ENCODE measurements at regions not wholly inside any gene's neighbourhood (a gene's known extent, or its start where the extent isn't known, plus 50 kb on each side); places are given as distances from the start of the nearest gene placed in this dataset.

GRCh38 chr6:105745464-105746129 is 340.5 kb upstream of the PRDM1 start:
- H3K27ac ChIP-seq (ENCODE audit: extremely low read depth, low read depth, low read length), result no peak overlapping the region
- CTCF ChIA-PET, result no interaction called here
- POLR2A ChIA-PET, result no interaction called here
- no peaks in the 10 kb centered on the region for H3K9me3 ChIP-seq (ENCODE audit: control insufficient read depth, insufficient read depth, low read depth, low read length)
- no peak overlapping the region for H3K4me3 ChIP-seq (ENCODE audit: low read depth, low read length)
- no peaks in the 10 kb centered on the region for H3K4me1 ChIP-seq (ENCODE audit: control insufficient read depth, insufficient read depth, low read length)
- H3K36me3 ChIP-seq (ENCODE audit: control insufficient read depth in 2 of 2, insufficient read depth in 1 of 2, low read length in 2 of 2), result no peaks in the 10 kb centered on the region
- TF ChIP-seq, protein P1, sequence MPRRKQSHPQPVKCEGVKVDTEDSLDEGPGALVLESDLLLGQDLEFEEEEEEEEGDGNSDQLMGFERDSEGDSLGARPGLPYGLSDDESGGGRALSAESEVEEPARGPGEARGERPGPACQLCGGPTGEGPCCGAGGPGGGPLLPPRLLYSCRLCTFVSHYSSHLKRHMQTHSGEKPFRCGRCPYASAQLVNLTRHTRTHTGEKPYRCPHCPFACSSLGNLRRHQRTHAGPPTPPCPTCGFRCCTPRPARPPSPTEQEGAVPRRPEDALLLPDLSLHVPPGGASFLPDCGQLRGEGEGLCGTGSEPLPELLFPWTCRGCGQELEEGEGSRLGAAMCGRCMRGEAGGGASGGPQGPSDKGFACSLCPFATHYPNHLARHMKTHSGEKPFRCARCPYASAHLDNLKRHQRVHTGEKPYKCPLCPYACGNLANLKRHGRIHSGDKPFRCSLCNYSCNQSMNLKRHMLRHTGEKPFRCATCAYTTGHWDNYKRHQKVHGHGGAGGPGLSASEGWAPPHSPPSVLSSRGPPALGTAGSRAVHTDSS (tag by site-specific recombination; IDR thresholded peaks at IDR 0.05), result no peak
- no peak for TF ChIP-seq ZNF302 (tag by site-specific recombination; IDR thresholded peaks at IDR 0.05; ENCODE audit: low read depth)
- no peak for TF ChIP-seq ZNF585B (tag by site-specific recombination; IDR thresholded peaks at IDR 0.05)
- TF ChIP-seq, protein P2, sequence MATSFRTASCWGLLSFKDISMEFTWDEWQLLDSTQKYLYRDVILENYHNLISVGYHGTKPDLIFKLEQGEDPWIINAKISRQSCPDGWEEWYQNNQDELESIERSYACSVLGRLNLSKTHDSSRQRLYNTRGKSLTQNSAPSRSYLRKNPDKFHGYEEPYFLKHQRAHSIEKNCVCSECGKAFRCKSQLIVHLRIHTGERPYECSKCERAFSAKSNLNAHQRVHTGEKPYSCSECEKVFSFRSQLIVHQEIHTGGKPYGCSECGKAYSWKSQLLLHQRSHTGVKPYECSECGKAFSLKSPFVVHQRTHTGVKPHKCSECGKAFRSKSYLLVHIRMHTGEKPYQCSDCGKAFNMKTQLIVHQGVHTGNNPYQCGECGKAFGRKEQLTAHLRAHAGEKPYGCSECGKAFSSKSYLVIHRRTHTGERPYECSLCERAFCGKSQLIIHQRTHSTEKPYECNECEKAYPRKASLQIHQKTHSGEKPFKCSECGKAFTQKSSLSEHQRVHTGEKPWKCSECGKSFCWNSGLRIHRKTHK (tag by site-specific recombination; IDR thresholded peaks at IDR 0.05), result no peak
- TF ChIP-seq YY1 (tag by site-specific recombination; IDR thresholded peaks at IDR 0.05), result no peak
- no peak for TF ChIP-seq YY2 (tag by site-specific recombination; IDR thresholded peaks at IDR 0.05)
- TF ChIP-seq, protein P3, sequence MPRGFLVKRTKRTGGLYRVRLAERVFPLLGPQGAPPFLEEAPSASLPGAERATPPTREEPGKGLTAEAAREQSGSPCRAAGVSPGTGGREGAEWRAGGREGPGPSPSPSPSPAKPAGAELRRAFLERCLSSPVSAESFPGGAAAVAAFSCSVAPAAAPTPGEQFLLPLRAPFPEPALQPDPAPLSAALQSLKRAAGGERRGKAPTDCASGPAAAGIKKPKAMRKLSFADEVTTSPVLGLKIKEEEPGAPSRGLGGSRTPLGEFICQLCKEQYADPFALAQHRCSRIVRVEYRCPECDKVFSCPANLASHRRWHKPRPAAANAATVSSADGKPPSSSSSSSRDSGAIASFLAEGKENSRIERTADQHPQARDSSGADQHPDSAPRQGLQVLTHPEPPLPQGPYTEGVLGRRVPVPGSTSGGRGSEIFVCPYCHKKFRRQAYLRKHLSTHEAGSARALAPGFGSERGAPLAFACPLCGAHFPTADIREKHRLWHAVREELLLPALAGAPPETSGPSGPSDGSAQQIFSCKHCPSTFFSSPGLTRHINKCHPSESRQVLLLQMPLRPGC (tag by site-specific recombination; IDR thresholded peaks at IDR 0.05), result no peak
- TF ChIP-seq ZNF48 (tag by site-specific recombination; IDR thresholded peaks at IDR 0.05), result no peak

DNA sequence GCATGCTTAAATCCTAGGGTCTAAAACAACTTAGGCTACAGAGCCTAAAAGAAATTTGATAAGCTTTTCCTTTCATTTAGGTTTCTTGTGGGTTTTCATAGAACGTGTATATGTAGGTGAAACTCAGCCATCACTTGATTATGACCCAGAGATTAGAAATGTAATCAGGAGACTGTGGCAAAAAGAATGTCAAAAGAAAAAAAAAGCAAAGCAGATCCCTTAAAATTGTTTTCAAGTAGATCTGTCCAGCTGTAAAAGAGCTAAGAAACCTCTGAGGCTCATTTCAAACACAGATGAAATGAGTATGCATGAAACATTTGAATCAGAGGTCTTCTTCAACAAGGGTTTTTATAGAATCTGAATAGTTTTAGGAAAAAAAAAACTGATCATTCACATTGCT is 341.3 kb upstream of the PRDM1 start:
- Histone ChIP-seq H3K27ac (ENCODE audit: extremely low read depth, low read depth, low read length) (no peak overlapping the region), H3K36me3 (ENCODE audit: control insufficient read depth in 2 of 2, insufficient read depth in 1 of 2, low read length in 2 of 2) (no peaks in the 10 kb centered on the region), H3K9me3 (ENCODE audit: control insufficient read depth, insufficient read depth, low read depth, low read length) (no peaks in the 10 kb centered on the region), H3K4me3 (ENCODE audit: low read depth, low read length) (no peak overlapping the region), H3K4me1 (ENCODE audit: control insufficient read depth, insufficient read depth, low read length) (no peaks in the 10 kb centered on the region)
- TF ChIP-seq ZNF292 (tag by site-specific recombination; IDR thresholded peaks at IDR 0.05; ENCODE audit: borderline replicate concordance, low read depth), result no peak
- no peak for TF ChIP-seq ZNF776 (tag by site-specific recombination; IDR thresholded peaks at IDR 0.05; ENCODE audit: borderline replicate concordance)
- TF ChIP-seq, protein P2 (tag by site-specific recombination; IDR thresholded peaks at IDR 0.05), result no peak
- no peak for TF ChIP-seq ZSCAN23 (tag by site-specific recombination; IDR thresholded peaks at IDR 0.05)
- TF ChIP-seq KLF8 (tag by site-specific recombination; IDR thresholded peaks at IDR 0.05), result no peak
- no peak for TF ChIP-seq ZXDB (tag by site-specific recombination; IDR thresholded peaks at IDR 0.05)
- TF ChIP-seq ZNF155 (tag by site-specific recombination; IDR thresholded peaks at IDR 0.05), result no peak
- TF ChIP-seq ZBTB8A (tag by site-specific recombination; IDR thresholded peaks at IDR 0.05), result no peak
- no peak for TF ChIP-seq ZNF521 (tag by site-specific recombination; IDR thresholded peaks at IDR 0.05)
- no peak for TF ChIP-seq ZNF211 (tag by site-specific recombination; IDR thresholded peaks at IDR 0.05; ENCODE audit: low read depth)
- TF ChIP-seq, protein P1 (tag by site-specific recombination; IDR thresholded peaks at IDR 0.05), result no peak
- no peak for TF ChIP-seq ZBTB20 (tag by site-specific recombination; IDR thresholded peaks at IDR 0.05)
- TF ChIP-seq ZFP3 (tag by site-specific recombination; IDR thresholded peaks at IDR 0.05; ENCODE audit: low read depth), result no peak
- TF ChIP-seq ZNF600 (tag by site-specific recombination; IDR thresholded peaks at IDR 0.05), result no peak
- TF ChIP-seq ZNF777 (tag by site-specific recombination; IDR thresholded peaks at IDR 0.05; ENCODE audit: borderline replicate concordance), result no peak
- TF ChIP-seq ZNF114 (tag by site-specific recombination; IDR thresholded peaks at IDR 0.05), result no peak
- ChIA-PET POLR2A (no interaction called here), CTCF (interaction anchor here (0.5 kb wide), 1 partner anchor 381 kb away, joined by 5 read pairs; no protein-coding TSS in a partner anchor)
